ENCODE measurements at regions not wholly inside any gene's neighbourhood (a gene's known extent, or its start where the extent isn't known, plus 50 kb on each side); places are given as distances from the start of the nearest gene placed in this dataset.

DNA sequence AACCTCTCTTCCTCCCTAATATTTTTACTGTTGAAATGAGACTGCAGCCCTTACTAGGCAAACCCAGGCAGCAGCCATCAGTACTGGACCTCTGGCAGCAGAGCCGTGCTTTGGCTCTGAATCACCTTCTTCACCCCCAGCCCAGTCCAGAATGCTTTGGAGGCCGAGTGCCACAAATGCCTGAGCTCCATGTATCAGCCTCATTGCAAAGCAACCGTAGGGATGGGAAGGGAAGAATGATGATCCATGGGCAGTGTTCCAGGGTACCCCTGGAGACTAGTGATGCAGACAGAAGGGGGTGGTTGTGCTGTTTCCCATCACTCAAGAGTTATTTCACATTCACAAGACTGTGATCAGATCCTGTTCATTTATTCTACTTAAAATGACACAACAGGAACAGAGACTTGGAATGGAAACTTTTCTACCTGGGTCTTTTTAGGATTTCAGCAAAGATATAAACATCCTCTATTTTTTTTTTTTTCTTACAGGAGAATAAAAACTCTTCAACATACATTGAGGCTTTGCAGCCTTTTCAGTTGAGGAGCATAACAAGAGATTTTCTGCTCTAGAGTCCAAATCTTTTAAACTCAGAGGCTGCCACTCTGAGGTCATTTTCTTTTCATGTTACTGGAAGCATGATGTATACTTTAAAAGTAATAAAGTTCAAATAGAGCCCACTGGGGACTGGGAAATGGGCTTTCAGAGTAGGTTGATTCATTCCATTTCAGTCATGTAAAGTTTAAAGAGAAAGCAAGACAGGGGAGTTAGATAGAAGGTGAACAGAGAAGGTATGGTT, 138.3 kb downstream of the KCNJ2 start:
- Histone ChIP-seq H2AFZ (ENCODE audit: low read depth, low read length) (no peak overlapping the region), H3K79me2 (ENCODE audit: control insufficient read depth, insufficient read depth, low read length) (no peaks in the 10 kb centered on the region), H3K9ac (replicated peaks; ENCODE audit: extremely low read depth, insufficient read depth, low read length) (no peak overlapping the region), H3K4me2 (ENCODE audit: insufficient read depth, low read length) (no peak overlapping the region), H3K4me3 (replicated peaks in 1 of 3; ENCODE audit: insufficient read depth in 1 of 3, low read depth in 1 of 3, low read length in 3 of 3) (no peak overlapping the region), H3K27me3 (ENCODE audit: control insufficient read depth in 2 of 2, insufficient read depth in 2 of 2, low read length in 2 of 2) (no peaks in the 10 kb centered on the region), H3K36me3 (ENCODE audit: control insufficient read depth in 2 of 2, extremely low read depth in 1 of 2, insufficient read depth in 2 of 2, low read length in 2 of 2) (no peaks in the 10 kb centered on the region), H3K27ac (ENCODE audit: insufficient read depth, low read depth, low read length) (no peak overlapping the region), H3K9me3 (replicated peaks; ENCODE audit: control insufficient read depth, insufficient read depth, low read length) (no peaks in the 10 kb centered on the region), H3K4me1 (ENCODE audit: control insufficient read depth, extremely low read depth, insufficient read depth, low read length) (no peaks in the 10 kb centered on the region), H4K20me1 (replicated peaks; ENCODE audit: control insufficient read depth, extremely low read depth, insufficient read depth, low read length) (no peaks in the 10 kb centered on the region), H3K9me1 (replicated peaks; ENCODE audit: control insufficient read depth, extremely low read depth, insufficient read depth, low read length) (no peaks in the 10 kb centered on the region)
- dilution Hi-C loops (cut with MboI; ENCODE audit: extremely low pct_ligation_motif_present, low sequenced_read_pairs) (no loop called here), intact Hi-C loops (cut with micrococcal nuclease) (loop anchor here (5.0 kb wide), 1 partner anchor 330 kb away; no protein-coding TSS in a partner anchor)
- TF ChIP-seq, protein P1, sequence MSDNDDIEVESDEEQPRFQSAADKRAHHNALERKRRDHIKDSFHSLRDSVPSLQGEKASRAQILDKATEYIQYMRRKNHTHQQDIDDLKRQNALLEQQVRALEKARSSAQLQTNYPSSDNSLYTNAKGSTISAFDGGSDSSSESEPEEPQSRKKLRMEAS (IDR thresholded peaks at IDR 0.05; ENCODE audit: insufficient read depth, insufficient read length): no peak
- no peak for TF ChIP-seq EZH2 (IDR thresholded peaks at IDR 0.05; ENCODE audit: borderline replicate concordance, low read depth, low read length, severe bottlenecking)
- DNase-seq (ENCODE audit: low read depth, low spot score) (no peak), FAIRE-seq (no peak)
- CTCF ChIA-PET: interaction anchor here (1.6 kb wide), 1 partner anchor 13 kb away, joined by 4 read pairs; no protein-coding TSS in a partner anchor
- POLR2A ChIA-PET: no interaction called here
- no TSS peak for BruUV-seq (replicated peaks)

DNA sequence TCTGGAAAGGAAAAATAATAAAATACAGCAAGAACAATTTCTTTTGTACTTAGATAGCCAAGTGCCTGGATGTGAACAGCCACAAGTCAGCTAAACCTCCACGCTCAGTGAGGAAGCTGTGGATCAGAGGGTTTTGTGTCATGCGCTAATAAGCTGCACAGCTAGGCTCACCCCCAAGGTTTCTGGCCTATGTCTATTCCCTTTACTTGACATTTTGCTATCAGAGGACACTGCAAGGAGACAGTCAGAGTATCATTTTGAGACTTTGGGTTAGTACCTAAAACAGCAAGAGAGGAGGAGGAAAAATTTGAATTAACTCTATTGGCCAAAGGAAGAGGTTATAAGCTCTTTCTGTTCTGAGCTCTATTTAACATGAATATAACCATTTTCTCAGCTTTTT, 139.3 kb downstream of the KCNJ2 start:
- no peaks in the 10 kb centered on the region for H3K9me3 ChIP-seq (replicated peaks; ENCODE audit: control insufficient read depth, insufficient read depth, low read length)
- no peaks in the 10 kb centered on the region for H3K36me3 ChIP-seq (ENCODE audit: control insufficient read depth in 2 of 2, extremely low read depth in 1 of 2, insufficient read depth in 2 of 2, low read length in 2 of 2)
- H3K9ac ChIP-seq (replicated peaks; ENCODE audit: extremely low read depth, insufficient read depth, low read length): no peak overlapping the region
- no peak overlapping the region for H3K4me2 ChIP-seq (ENCODE audit: insufficient read depth, low read length)
- TF ChIP-seq POLR2A (IDR thresholded peaks at IDR 0.05; ENCODE audit: low read depth, low read length): no peak
- no peak for TF ChIP-seq JUN (IDR thresholded peaks at IDR 0.05; ENCODE audit: borderline replicate concordance, insufficient read depth, insufficient read length, low read depth)
- TF ChIP-seq MYC (IDR thresholded peaks at IDR 0.05; ENCODE audit: low read depth, low read length): no peak
- TF ChIP-seq, protein P2, sequence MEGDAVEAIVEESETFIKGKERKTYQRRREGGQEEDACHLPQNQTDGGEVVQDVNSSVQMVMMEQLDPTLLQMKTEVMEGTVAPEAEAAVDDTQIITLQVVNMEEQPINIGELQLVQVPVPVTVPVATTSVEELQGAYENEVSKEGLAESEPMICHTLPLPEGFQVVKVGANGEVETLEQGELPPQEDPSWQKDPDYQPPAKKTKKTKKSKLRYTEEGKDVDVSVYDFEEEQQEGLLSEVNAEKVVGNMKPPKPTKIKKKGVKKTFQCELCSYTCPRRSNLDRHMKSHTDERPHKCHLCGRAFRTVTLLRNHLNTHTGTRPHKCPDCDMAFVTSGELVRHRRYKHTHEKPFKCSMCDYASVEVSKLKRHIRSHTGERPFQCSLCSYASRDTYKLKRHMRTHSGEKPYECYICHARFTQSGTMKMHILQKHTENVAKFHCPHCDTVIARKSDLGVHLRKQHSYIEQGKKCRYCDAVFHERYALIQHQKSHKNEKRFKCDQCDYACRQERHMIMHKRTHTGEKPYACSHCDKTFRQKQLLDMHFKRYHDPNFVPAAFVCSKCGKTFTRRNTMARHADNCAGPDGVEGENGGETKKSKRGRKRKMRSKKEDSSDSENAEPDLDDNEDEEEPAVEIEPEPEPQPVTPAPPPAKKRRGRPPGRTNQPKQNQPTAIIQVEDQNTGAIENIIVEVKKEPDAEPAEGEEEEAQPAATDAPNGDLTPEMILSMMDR (IDR thresholded peaks at IDR 0.05; ENCODE audit: extremely low read depth in 1 of 2, insufficient read depth in 1 of 2, low read depth in 1 of 2, low read length in 2 of 2): no peak
- TF ChIP-seq FOS (IDR thresholded peaks at IDR 0.05; ENCODE audit: borderline replicate concordance, insufficient read depth, low read length): no peak
- no peak for TF ChIP-seq POLR2AphosphoS5 (IDR thresholded peaks at IDR 0.05; ENCODE audit: insufficient read depth, low read depth, low read length)
- TF ChIP-seq, protein P1 (IDR thresholded peaks at IDR 0.05; ENCODE audit: insufficient read depth, insufficient read length): no peak
- TF ChIP-seq EZH2 (IDR thresholded peaks at IDR 0.05; ENCODE audit: borderline replicate concordance, low read depth, low read length, severe bottlenecking): no peak
- no peak for TF ChIP-seq GATA2 (IDR thresholded peaks at IDR 0.05; ENCODE audit: insufficient read depth, insufficient read length, low read depth, low read length)
- CTCF ChIA-PET: interaction anchor here (0.9 to 1.6 kb wide), 4 partner anchors 14 to 702 kb away, joined by 3 to 4 read pairs (median 4); no protein-coding TSS in a partner anchor
- no peak overlapping the region for H2AFZ ChIP-seq (ENCODE audit: low read depth, low read length)
- no peak overlapping the region for H3K4me3 ChIP-seq (replicated peaks in 1 of 3; ENCODE audit: insufficient read depth in 1 of 3, low read depth in 1 of 3, low read length in 3 of 3)
- dilution Hi-C loops (cut with MboI; ENCODE audit: extremely low pct_ligation_motif_present, low sequenced_read_pairs) (no loop called here), intact Hi-C loops (cut with micrococcal nuclease) (loop anchor here (5.0 kb wide), 1 partner anchor 329 kb away; no protein-coding TSS in a partner anchor)
- POLR2A ChIA-PET: no interaction called here
- no peak overlapping the region for H3K27ac ChIP-seq (ENCODE audit: insufficient read depth, low read depth, low read length)
- peaks cover 2% of the 10 kb centered on the region for H3K4me1 ChIP-seq (ENCODE audit: control insufficient read depth, extremely low read depth, insufficient read depth, low read length)
- BruUV-seq (replicated peaks): no TSS peak
- no peaks in the 10 kb centered on the region for H3K9me1 ChIP-seq (replicated peaks; ENCODE audit: control insufficient read depth, extremely low read depth, insufficient read depth, low read length)
- no peaks in the 10 kb centered on the region for H3K27me3 ChIP-seq (ENCODE audit: control insufficient read depth in 2 of 2, insufficient read depth in 2 of 2, low read length in 2 of 2)
- no peak for DNase-seq (ENCODE audit: low read depth, low spot score)
- no peaks in the 10 kb centered on the region for H4K20me1 ChIP-seq (replicated peaks; ENCODE audit: control insufficient read depth, extremely low read depth, insufficient read depth, low read length)
- no peak for FAIRE-seq
- H3K79me2 ChIP-seq (ENCODE audit: control insufficient read depth, insufficient read depth, low read length): no peaks in the 10 kb centered on the region

All from endothelial cell of umbilical vein (primary cell).